ENCODE measurements at regions not wholly inside any gene's neighbourhood (a gene's known extent, or its start where the extent isn't known, plus 50 kb on each side); places are given as distances from the start of the nearest gene placed in this dataset.

GRCh38 chr13:72230131-72230530, 363.1 kb upstream of the DACH1 start:
- TF ChIP-seq EZH2 (IDR thresholded peaks at IDR 0.05; ENCODE audit: borderline replicate concordance, low read length) = no peak
- no peak for TF ChIP-seq CTCF (IDR thresholded peaks at IDR 0.05; ENCODE audit: low read length)

DNA sequence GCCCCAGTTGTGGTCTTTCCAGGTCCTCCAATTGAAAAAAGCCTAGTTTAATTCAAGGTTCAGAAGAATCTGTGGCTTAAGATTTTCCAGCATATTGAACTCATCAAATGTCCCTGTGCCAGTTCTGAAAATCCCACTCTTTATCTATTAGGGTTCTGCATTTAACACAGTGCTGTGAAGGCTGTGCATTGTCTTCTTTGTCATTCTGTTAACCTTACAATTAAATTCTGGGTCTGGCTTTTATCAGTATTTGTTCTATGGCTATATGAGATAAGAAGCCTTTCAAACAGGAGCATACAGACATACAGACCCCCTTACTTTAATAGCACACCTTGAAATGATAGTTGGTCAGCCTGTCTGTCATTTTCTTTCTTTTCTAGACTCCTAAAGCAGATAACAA, 362.1 kb upstream of the DACH1 start:
- Histone ChIP-seq H3K36me3 (ENCODE audit: insufficient read depth, low read length) (no peaks in the 10 kb centered on the region), H3K4me2 (ENCODE audit: low read length) (no peak overlapping the region), H3F3A (ENCODE audit: insufficient read depth, low read length) (no peaks in the 10 kb centered on the region), H3K9ac (ENCODE audit: low read length) (no peak overlapping the region), H3K27ac (ENCODE audit: low read depth, low read length, poor library complexity, severe bottlenecking) (no peak overlapping the region), H4K20me1 (ENCODE audit: insufficient read depth, low read length) (no peaks in the 10 kb centered on the region), H3K9me3 (ENCODE audit: low read length) (no peaks in the 10 kb centered on the region), H3K4me3 (ENCODE audit: low read depth, low read length, poor library complexity, severe bottlenecking) (no peak overlapping the region), H3K79me2 (ENCODE audit: insufficient read depth, low read length) (no peaks in the 10 kb centered on the region), H2AFZ (ENCODE audit: low read length) (no peak overlapping the region), H3K27me3 (ENCODE audit: insufficient read depth, low read length) (no peaks in the 10 kb centered on the region), H3K4me1 (ENCODE audit: insufficient read depth, low read length, severe bottlenecking) (no peaks in the 10 kb centered on the region), H3K9me2 (ENCODE audit: low read depth, low read length) (no peaks in the 10 kb centered on the region)
- TF ChIP-seq EZH2 (IDR thresholded peaks at IDR 0.05; ENCODE audit: borderline replicate concordance, low read length) = no peak
- no peak for TF ChIP-seq CTCF (IDR thresholded peaks at IDR 0.05; ENCODE audit: low read length)

More at GRCh38 chr13:72230131-72230530, 363.1 kb upstream of the DACH1 start:
- no peaks in the 10 kb centered on the region for H3K9me3 ChIP-seq (ENCODE audit: low read length)
- no peak overlapping the region for H3K27ac ChIP-seq (ENCODE audit: low read depth, low read length, poor library complexity, severe bottlenecking)
- no peaks in the 10 kb centered on the region for H3K79me2 ChIP-seq (ENCODE audit: insufficient read depth, low read length)
- H4K20me1 ChIP-seq (ENCODE audit: insufficient read depth, low read length) = no peaks in the 10 kb centered on the region
- H3K9ac ChIP-seq (ENCODE audit: low read length) = no peak overlapping the region
- H3K4me1 ChIP-seq (ENCODE audit: insufficient read depth, low read length, severe bottlenecking) = no peaks in the 10 kb centered on the region
- no peaks in the 10 kb centered on the region for H3K36me3 ChIP-seq (ENCODE audit: insufficient read depth, low read length)
- H3K9me2 ChIP-seq (ENCODE audit: low read depth, low read length) = no peaks in the 10 kb centered on the region
- no peaks in the 10 kb centered on the region for H3K27me3 ChIP-seq (ENCODE audit: insufficient read depth, low read length)
- H3K4me2 ChIP-seq (ENCODE audit: low read length) = no peak overlapping the region
- no peak overlapping the region for H2AFZ ChIP-seq (ENCODE audit: low read length)
- no peaks in the 10 kb centered on the region for H3F3A ChIP-seq (ENCODE audit: insufficient read depth, low read length)
- no peak overlapping the region for H3K4me3 ChIP-seq (ENCODE audit: low read depth, low read length, poor library complexity, severe bottlenecking)

GRCh38 chr13:72221276-72221962, 354.4 kb upstream of the DACH1 start:
- no peaks in the 10 kb centered on the region for H3K36me3 ChIP-seq (ENCODE audit: insufficient read depth, low read length)
- H3K9me3 ChIP-seq (ENCODE audit: low read length) = no peaks in the 10 kb centered on the region
- no peaks in the 10 kb centered on the region for H3K79me2 ChIP-seq (ENCODE audit: insufficient read depth, low read length)
- H3K4me1 ChIP-seq (ENCODE audit: insufficient read depth, low read length, severe bottlenecking) = no peaks in the 10 kb centered on the region
- H3K27ac ChIP-seq (ENCODE audit: low read depth, low read length, poor library complexity, severe bottlenecking) = no peak overlapping the region
- no peaks in the 10 kb centered on the region for H3F3A ChIP-seq (ENCODE audit: insufficient read depth, low read length)
- no peak overlapping the region for H3K9ac ChIP-seq (ENCODE audit: low read length)
- no peak overlapping the region for H3K4me2 ChIP-seq (ENCODE audit: low read length)
- H3K4me3 ChIP-seq (ENCODE audit: low read depth, low read length, poor library complexity, severe bottlenecking) = no peak overlapping the region
- H3K27me3 ChIP-seq (ENCODE audit: insufficient read depth, low read length) = no peaks in the 10 kb centered on the region
- no peaks in the 10 kb centered on the region for H4K20me1 ChIP-seq (ENCODE audit: insufficient read depth, low read length)
- TF ChIP-seq EZH2 (IDR thresholded peaks at IDR 0.05; ENCODE audit: borderline replicate concordance, low read length) (no peak), CTCF (IDR thresholded peaks at IDR 0.05; ENCODE audit: low read length) (peak; percentile 94)
- no peak overlapping the region for H2AFZ ChIP-seq (ENCODE audit: low read length)
- no peaks in the 10 kb centered on the region for H3K9me2 ChIP-seq (ENCODE audit: low read depth, low read length)

Data from OCI-LY1 (cell line).